ENCODE measurements at regions not wholly inside any gene's neighbourhood (a gene's known extent, or its start where the extent isn't known, plus 50 kb on each side); places are given as distances from the start of the nearest gene placed in this dataset.
A peak's percentile ranks its signal among the peaks of the same experiment; 100 is the strongest.

GRCh38 chr3:72195895-72196294 lies 410.9 kb upstream of the PROK2 start:
- H3K4me3 Mint-ChIP-seq, result no peak overlapping the region
- H3K4me3 ChIP-seq (ENCODE audit: low read length), result no peak overlapping the region
- H3K27me3 ChIP-seq (ENCODE audit: control insufficient read depth, insufficient read depth, low read length, poor library complexity, severe bottlenecking), result no peaks in the 10 kb centered on the region
- H3K9me3 Mint-ChIP-seq, result peaks cover 36% of the 10 kb centered on the region
- no peak overlapping the region for H3K27ac Mint-ChIP-seq
- peaks cover 21% of the 10 kb centered on the region for H3K4me1 Mint-ChIP-seq
- TF ChIP-seq CTCF (conservative IDR thresholded peaks at IDR 0.05), result no peak
- H3K36me3 Mint-ChIP-seq (ENCODE audit: low read depth), result no peaks in the 10 kb centered on the region
- WGBS, 2 experiments (ENCODE audit: insufficient coverage in 1 of 2, insufficient read length in 1 of 2), result 88 to 95% methylated on average over 3 of the region's 3 CpGs
- H3K36me3 ChIP-seq (ENCODE audit: control insufficient read depth, insufficient read depth, low read length), result no peaks in the 10 kb centered on the region
- DNase-seq, result no peak
- H3K9me3 ChIP-seq (ENCODE audit: control insufficient read depth, low read length), result peaks cover 18% of the 10 kb centered on the region
- peaks cover 7% of the 10 kb centered on the region for H3K27me3 Mint-ChIP-seq (ENCODE audit: insufficient read depth)
- no peak overlapping the region for H3K27ac ChIP-seq (ENCODE audit: low read depth, low read length)
- H3K9ac ChIP-seq (ENCODE audit: extremely low read depth, low read length, poor library complexity, severe bottlenecking), result no peak overlapping the region
- H3K4me1 ChIP-seq (ENCODE audit: control insufficient read depth, insufficient read depth, low read length), result peaks cover 11% of the 10 kb centered on the region

- WGBS, 2 experiments (ENCODE audit: insufficient coverage in 1 of 2, insufficient read length in 1 of 2), result 81 to 95% methylated on average over 4 to 6 of the region's 6 CpGs
- Mint-ChIP-seq H3K9me3 (peaks cover 22% of the 10 kb centered on the region), H3K27me3 (ENCODE audit: insufficient read depth) (peaks cover 2% of the 10 kb centered on the region), H3K4me1 (peaks cover 21% of the 10 kb centered on the region), H3K36me3 (ENCODE audit: low read depth) (no peaks in the 10 kb centered on the region), H3K4me3 (no peak overlapping the region), H3K27ac (no peak overlapping the region)
- no peaks in the 10 kb centered on the region for H3K27me3 ChIP-seq (ENCODE audit: control insufficient read depth, insufficient read depth, low read length, poor library complexity, severe bottlenecking)
- peaks cover 11% of the 10 kb centered on the region for H3K4me1 ChIP-seq (ENCODE audit: control insufficient read depth, insufficient read depth, low read length)
- peaks cover 10% of the 10 kb centered on the region for H3K9me3 ChIP-seq (ENCODE audit: control insufficient read depth, low read length)
- H3K27ac ChIP-seq (ENCODE audit: low read depth, low read length), result no peak overlapping the region
- no peak overlapping the region for H3K9ac ChIP-seq (ENCODE audit: extremely low read depth, low read length, poor library complexity, severe bottlenecking)
- no peaks in the 10 kb centered on the region for H3K36me3 ChIP-seq (ENCODE audit: control insufficient read depth, insufficient read depth, low read length)
- no peak for TF ChIP-seq CTCF (conservative IDR thresholded peaks at IDR 0.05)
- no peak overlapping the region for H3K4me3 ChIP-seq (ENCODE audit: low read length)
- no peak for DNase-seq
Observed at GRCh38 chr3:72194458-72194857, 409.5 kb upstream of the PROK2 start.

- Mint-ChIP-seq H3K36me3 (ENCODE audit: low read depth) (no peaks in the 10 kb centered on the region), H3K9me3 (peaks cover 16% of the 10 kb centered on the region), H3K27ac (no peak overlapping the region), H3K4me3 (no peak overlapping the region), H3K27me3 (ENCODE audit: insufficient read depth) (peaks cover 2% of the 10 kb centered on the region), H3K4me1 (peaks cover 21% of the 10 kb centered on the region)
- Histone ChIP-seq H3K9me3 (ENCODE audit: control insufficient read depth, low read length) (peaks cover 10% of the 10 kb centered on the region), H3K36me3 (ENCODE audit: control insufficient read depth, insufficient read depth, low read length) (no peaks in the 10 kb centered on the region), H3K4me1 (ENCODE audit: control insufficient read depth, insufficient read depth, low read length) (peaks cover 11% of the 10 kb centered on the region), H3K27me3 (ENCODE audit: control insufficient read depth, insufficient read depth, low read length, poor library complexity, severe bottlenecking) (no peaks in the 10 kb centered on the region), H3K9ac (ENCODE audit: extremely low read depth, low read length, poor library complexity, severe bottlenecking) (no peak overlapping the region), H3K27ac (ENCODE audit: low read depth, low read length) (peak overlapping the region; percentile 79), H3K4me3 (ENCODE audit: low read length) (no peak overlapping the region)
- no peak for TF ChIP-seq CTCF (conservative IDR thresholded peaks at IDR 0.05)
- 73 to 75% methylated on average over 7 to 11 of the region's 11 CpGs for WGBS, 2 experiments (ENCODE audit: insufficient coverage in 1 of 2, insufficient read length in 1 of 2)
- DNase-seq, result peak; percentile 49
Observed at GRCh38 chr3:72193771-72194430, 409.0 kb upstream of the PROK2 start.
